GM13977 (cell line): ENCODE measurements at regions not wholly inside any gene's neighbourhood (a gene's known extent, or its start where the extent isn't known, plus 50 kb on each side); places are given as distances from the start of the nearest gene placed in this dataset.

ENCODE experiments used
- DNase-seq: peaks from one replicate; pipeline ENCODE4 v3.0.0; 2012; ENCODE audit warnings: low spot score
- CTCF ChIP-seq: IDR thresholded peaks from 2 replicates; pipeline ENCODE4 v1.5.1; 2012; ENCODE audit warnings: mild to moderate bottlenecking, control low read depth; ENCODE audit not compliant: insufficient read depth; ENCODE audit errors: extremely low read depth, missing control alignments
- in situ Hi-C: fragments of 300-500 bp; cut with MboI; formaldehyde crosslinking; loops from one replicate; pipeline ENCODE4 v1.12.0; 2022; ENCODE audit warnings: low sequenced_read_pairs, low pct_unique_long_range_greater_than_20kb, mixed read lengths, inconsistent platforms; ENCODE audit not compliant: unreplicated experiment

- in situ Hi-C loops, result no loop called here
- no peak for DNase-seq
- no peak for TF ChIP-seq CTCF
Measured at GRCh38 chr17:14461227-14461548, 160.3 kb downstream of the HS3ST3B1 start.

GRCh38 chr17:14460516-14461226 is 159.8 kb downstream of the HS3ST3B1 start:
- in situ Hi-C loops, result no loop called here
- no peak for TF ChIP-seq CTCF
- DNase-seq, result no peak

GRCh38 chr17:14459955-14460354 is 159.1 kb downstream of the HS3ST3B1 start:
- TF ChIP-seq CTCF, result no peak
- DNase-seq, result no peak
- in situ Hi-C loops, result no loop called here

GRCh38 chr17:14458724-14459123 is 157.8 kb downstream of the HS3ST3B1 start:
- in situ Hi-C loops, result no loop called here
- TF ChIP-seq CTCF, result no peak
- no peak for DNase-seq

GRCh38 chr17:14454746-14455145 is 153.9 kb downstream of the HS3ST3B1 start:
- in situ Hi-C loops, result no loop called here
- DNase-seq, result no peak
- no peak for TF ChIP-seq CTCF

GRCh38 chr17:14452856-14453255 is 152.0 kb downstream of the HS3ST3B1 start:
- DNase-seq, result no peak
- in situ Hi-C loops, result no loop called here
- no peak for TF ChIP-seq CTCF
